ENCODE measurements at regions not wholly inside any gene's neighbourhood (a gene's known extent, or its start where the extent isn't known, plus 50 kb on each side); places are given as distances from the start of the nearest gene placed in this dataset.

DNA sequence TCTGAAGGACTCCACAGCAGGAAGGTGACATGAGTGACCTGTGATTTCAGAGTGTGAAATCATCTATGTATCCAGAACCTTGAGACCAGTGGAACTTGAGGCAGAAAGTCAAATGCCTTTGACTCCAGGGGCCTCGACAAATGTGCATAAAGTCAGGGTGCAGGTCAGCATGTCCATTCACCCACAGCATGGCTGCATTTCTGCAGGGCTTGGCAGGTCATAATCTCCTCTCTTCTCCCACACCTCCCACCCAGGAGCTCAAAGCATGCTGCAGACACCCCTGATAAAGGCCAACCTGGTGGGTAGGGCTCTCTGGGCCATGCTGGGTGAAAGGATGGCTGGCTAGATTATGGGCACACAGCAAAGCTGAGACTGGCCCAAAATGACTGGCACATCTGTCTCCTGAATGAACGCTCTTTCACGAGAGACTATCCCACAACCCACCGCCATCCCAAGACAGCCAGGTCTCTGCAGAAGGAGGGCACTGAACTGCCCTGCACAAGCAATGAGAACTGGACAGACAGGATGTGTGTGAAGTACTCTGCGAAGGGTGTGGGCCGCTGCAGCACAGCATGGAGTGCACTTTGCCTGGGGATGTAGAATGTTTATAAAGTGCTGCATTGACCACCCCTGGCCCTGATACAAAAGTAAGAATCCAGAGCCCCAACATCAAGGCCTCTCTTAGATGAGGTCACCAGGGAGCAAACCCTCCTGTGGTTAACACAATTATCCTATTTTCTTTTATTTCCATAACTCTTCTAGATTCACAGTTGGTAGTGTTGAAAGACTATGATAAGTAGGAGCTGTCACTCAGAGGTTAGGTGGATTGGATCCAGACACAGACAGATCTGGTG lies 78.2 kb upstream of the NXT1 start:
- no peaks in the 10 kb centered on the region for H3K36me3 ChIP-seq (ENCODE audit: control insufficient read depth in 2 of 3, insufficient read depth in 3 of 3, low read length in 3 of 3)
- TF ChIP-seq, protein P1, sequence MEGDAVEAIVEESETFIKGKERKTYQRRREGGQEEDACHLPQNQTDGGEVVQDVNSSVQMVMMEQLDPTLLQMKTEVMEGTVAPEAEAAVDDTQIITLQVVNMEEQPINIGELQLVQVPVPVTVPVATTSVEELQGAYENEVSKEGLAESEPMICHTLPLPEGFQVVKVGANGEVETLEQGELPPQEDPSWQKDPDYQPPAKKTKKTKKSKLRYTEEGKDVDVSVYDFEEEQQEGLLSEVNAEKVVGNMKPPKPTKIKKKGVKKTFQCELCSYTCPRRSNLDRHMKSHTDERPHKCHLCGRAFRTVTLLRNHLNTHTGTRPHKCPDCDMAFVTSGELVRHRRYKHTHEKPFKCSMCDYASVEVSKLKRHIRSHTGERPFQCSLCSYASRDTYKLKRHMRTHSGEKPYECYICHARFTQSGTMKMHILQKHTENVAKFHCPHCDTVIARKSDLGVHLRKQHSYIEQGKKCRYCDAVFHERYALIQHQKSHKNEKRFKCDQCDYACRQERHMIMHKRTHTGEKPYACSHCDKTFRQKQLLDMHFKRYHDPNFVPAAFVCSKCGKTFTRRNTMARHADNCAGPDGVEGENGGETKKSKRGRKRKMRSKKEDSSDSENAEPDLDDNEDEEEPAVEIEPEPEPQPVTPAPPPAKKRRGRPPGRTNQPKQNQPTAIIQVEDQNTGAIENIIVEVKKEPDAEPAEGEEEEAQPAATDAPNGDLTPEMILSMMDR (IDR thresholded peaks at IDR 0.05; ENCODE audit: borderline replicate concordance, extremely low read depth, insufficient read depth): no peak
- H3K4me3 ChIP-seq (ENCODE audit: low read length in 3 of 3): no peak overlapping the region
- intact Hi-C loops (cut with DNase I): no loop called here
- no peaks in the 10 kb centered on the region for H3K9me3 ChIP-seq (ENCODE audit: control insufficient read depth in 2 of 3, insufficient read depth in 1 of 3, low read length in 3 of 3)
- H3K27ac ChIP-seq (ENCODE audit: low read depth in 2 of 2, low read length in 2 of 2): no peak overlapping the region
- DNase-seq: no peak
- H3K27me3 ChIP-seq (ENCODE audit: control insufficient read depth, insufficient read depth, low read length): no peaks in the 10 kb centered on the region
- H3K4me1 ChIP-seq (ENCODE audit: control insufficient read depth in 2 of 3, insufficient read depth in 2 of 3, low read depth in 1 of 3, low read length in 3 of 3): no peaks in the 10 kb centered on the region
- no peak overlapping the region for H3K9ac ChIP-seq (ENCODE audit: low read length in 3 of 3)
- no peak for FAIRE-seq

DNA sequence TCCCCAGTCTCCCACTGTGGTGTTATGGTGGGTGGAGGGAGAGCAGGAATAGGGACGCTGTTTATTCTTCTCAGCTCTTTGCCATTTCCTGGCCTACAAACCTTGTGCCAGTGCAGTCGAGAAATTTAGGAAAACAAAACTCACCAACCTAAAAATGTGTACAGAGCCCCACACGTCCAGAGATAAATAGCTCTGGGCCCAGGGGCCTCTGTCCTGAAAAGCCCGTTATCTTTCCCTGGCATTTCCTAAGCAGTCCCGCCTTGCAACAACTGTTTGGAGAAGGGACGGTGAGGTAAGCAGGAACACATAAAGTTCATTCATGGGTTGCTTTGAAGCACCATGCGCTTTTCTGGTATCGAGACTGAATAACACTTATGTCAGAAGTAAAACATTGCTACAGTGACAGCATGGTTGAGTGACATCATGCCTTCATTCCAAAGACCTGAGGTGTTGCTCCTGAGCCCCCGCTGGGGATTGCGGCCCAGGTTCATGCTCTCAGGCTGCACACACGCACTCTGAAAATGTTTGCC lies 80.1 kb upstream of the NXT1 start:
- no peaks in the 10 kb centered on the region for H3K27me3 ChIP-seq (ENCODE audit: control insufficient read depth, insufficient read depth, low read length)
- H3K9me3 ChIP-seq (ENCODE audit: control insufficient read depth in 2 of 3, insufficient read depth in 1 of 3, low read length in 3 of 3): no peaks in the 10 kb centered on the region

DNA sequence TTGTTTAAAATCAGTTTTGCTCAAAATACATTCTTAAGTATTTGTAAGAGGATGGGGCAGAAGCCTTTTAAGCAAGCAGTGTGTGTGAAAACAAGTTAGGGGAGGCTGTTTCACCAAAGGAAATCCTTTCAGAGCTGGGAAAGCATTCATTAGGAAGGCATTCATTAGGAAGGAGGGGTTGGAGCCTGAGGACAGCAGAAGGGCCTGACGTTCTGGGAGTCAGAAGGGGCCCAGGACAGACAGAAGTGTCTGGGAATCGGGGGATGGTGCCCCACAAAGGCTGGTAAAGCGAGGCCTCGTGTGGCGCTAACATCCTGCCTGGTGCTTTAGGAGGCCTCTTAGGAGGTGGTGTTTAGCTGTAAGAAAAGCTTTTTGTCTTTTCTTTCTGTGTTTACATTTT lies 80.6 kb upstream of the NXT1 start:
- H3K36me3 ChIP-seq (ENCODE audit: control insufficient read depth in 2 of 3, insufficient read depth in 3 of 3, low read length in 3 of 3): no peaks in the 10 kb centered on the region
- intact Hi-C loops (cut with DNase I): no loop called here
- H3K27me3 ChIP-seq (ENCODE audit: control insufficient read depth, insufficient read depth, low read length): no peaks in the 10 kb centered on the region
- no peak overlapping the region for H3K4me3 ChIP-seq (ENCODE audit: low read length in 3 of 3)
- H3K27ac ChIP-seq (ENCODE audit: low read depth in 2 of 2, low read length in 2 of 2): peak overlapping the region; percentile 50 to 57
- H3K9ac ChIP-seq (ENCODE audit: low read length in 3 of 3): no peak overlapping the region
- no peaks in the 10 kb centered on the region for H3K4me1 ChIP-seq (ENCODE audit: control insufficient read depth in 2 of 3, insufficient read depth in 2 of 3, low read depth in 1 of 3, low read length in 3 of 3)
- no peaks in the 10 kb centered on the region for H3K9me3 ChIP-seq (ENCODE audit: control insufficient read depth in 2 of 3, insufficient read depth in 1 of 3, low read length in 3 of 3)
- DNase-seq (no peak), FAIRE-seq (no peak)
- TF ChIP-seq, protein P1 (IDR thresholded peaks at IDR 0.05; ENCODE audit: borderline replicate concordance, extremely low read depth, insufficient read depth): no peak

More for the DNA sequence above, 80.1 kb upstream of the NXT1 start:
- Histone ChIP-seq H3K36me3 (ENCODE audit: control insufficient read depth in 2 of 3, insufficient read depth in 3 of 3, low read length in 3 of 3) (no peaks in the 10 kb centered on the region), H3K4me3 (ENCODE audit: low read length in 3 of 3) (no peak overlapping the region), H3K9ac (ENCODE audit: low read length in 3 of 3) (no peak overlapping the region), H3K4me1 (ENCODE audit: control insufficient read depth in 2 of 3, insufficient read depth in 2 of 3, low read depth in 1 of 3, low read length in 3 of 3) (no peaks in the 10 kb centered on the region), H3K27ac (ENCODE audit: low read depth in 2 of 2, low read length in 2 of 2) (peak overlapping the region; percentile 50 to 57)
- TF ChIP-seq, protein P1 (IDR thresholded peaks at IDR 0.05; ENCODE audit: borderline replicate concordance, extremely low read depth, insufficient read depth): no peak
- intact Hi-C loops (cut with DNase I): no loop called here
- FAIRE-seq (no peak), DNase-seq (no peak)

Measured in kidney (tissue), 13 donors.